ENCODE measurements at regions not wholly inside any gene's neighbourhood (a gene's known extent, or its start where the extent isn't known, plus 50 kb on each side); places are given as distances from the start of the nearest gene placed in this dataset.

GRCh38 chr3:69451594-69451993 lies 65.7 kb upstream of the FRMD4B start:
- no peak overlapping the region for H3K4me3 ChIP-seq (ENCODE audit: low read depth, low read length)

GRCh38 chr3:69448877-69449276 lies 63.0 kb upstream of the FRMD4B start:
- TF ChIP-seq CTCF (IDR thresholded peaks at IDR 0.05; ENCODE audit: low read depth, low read length): no peak
- H3K4me3 ChIP-seq (ENCODE audit: low read depth, low read length): no peak overlapping the region

More at GRCh38 chr3:69451594-69451993, 65.7 kb upstream of the FRMD4B start:
- TF ChIP-seq CTCF (IDR thresholded peaks at IDR 0.05; ENCODE audit: low read depth, low read length): no peak

GRCh38 chr3:69446402-69447072 lies 60.6 kb upstream of the FRMD4B start:
- TF ChIP-seq CTCF (IDR thresholded peaks at IDR 0.05; ENCODE audit: low read depth, low read length): no peak
- H3K4me3 ChIP-seq (ENCODE audit: low read depth, low read length): no peak overlapping the region

- H3K4me3 ChIP-seq (ENCODE audit: low read depth, low read length): peak overlapping the region; percentile 48; the same call in 1 of the 2 replicates
- no peak for TF ChIP-seq CTCF (IDR thresholded peaks at IDR 0.05; ENCODE audit: low read depth, low read length)
Observed at GRCh38 chr3:69445498-69445897, 59.6 kb upstream of the FRMD4B start.

- H3K4me3 ChIP-seq (ENCODE audit: low read depth, low read length): peak overlapping the region; percentile 48
- no peak for TF ChIP-seq CTCF (IDR thresholded peaks at IDR 0.05; ENCODE audit: low read depth, low read length)
Observed at GRCh38 chr3:69445024-69445423, 59.1 kb upstream of the FRMD4B start.

- TF ChIP-seq CTCF (IDR thresholded peaks at IDR 0.05; ENCODE audit: low read depth, low read length): no peak
- H3K4me3 ChIP-seq (ENCODE audit: low read depth, low read length): no peak overlapping the region
Observed at GRCh38 chr3:69443457-69443920, 57.6 kb upstream of the FRMD4B start.

GRCh38 chr3:69442771-69443311 lies 57.0 kb upstream of the FRMD4B start:
- no peak overlapping the region for H3K4me3 ChIP-seq (ENCODE audit: low read depth, low read length)
- no peak for TF ChIP-seq CTCF (IDR thresholded peaks at IDR 0.05; ENCODE audit: low read depth, low read length)

Data from WI38 (cell line).